Progenitor cell of endocrine pancreas (in vitro differentiated cells): ENCODE measurements at regions not wholly inside any gene's neighbourhood (a gene's known extent, or its start where the extent isn't known, plus 50 kb on each side); places are given as distances from the start of the nearest gene placed in this dataset.

Experiments
- DNase-seq: peaks from one replicate; pipeline ENCODE4 v3.0.0; 2021; ENCODE audit warnings: low spot score; ENCODE audit not compliant: unreplicated experiment
- H3K27ac Mint-ChIP-seq: 2 replicates; pipeline ENCODE4 v1.8.0; 2021; ENCODE audit warnings: mild to moderate bottlenecking, moderate library complexity, mixed read lengths
- H3K27me3 Mint-ChIP-seq: 2 replicates; pipeline ENCODE4 v1.8.0; 2021; ENCODE audit warnings: mixed read lengths
- H3K36me3 Mint-ChIP-seq: 2 replicates; pipeline ENCODE4 v1.8.0; 2022; ENCODE audit warnings: mixed read lengths; ENCODE audit not compliant: insufficient read depth
- H3K4me1 Mint-ChIP-seq: 2 replicates; pipeline ENCODE4 v1.8.0; 2021; ENCODE audit warnings: low read depth, mixed read lengths
- H3K4me3 Mint-ChIP-seq: 2 replicates; pipeline ENCODE4 v1.8.0; 2021; ENCODE audit warnings: low read depth, mild to moderate bottlenecking, moderate library complexity, mixed read lengths
- H3K9me3 Mint-ChIP-seq: 2 replicates; pipeline ENCODE4 v1.8.0; 2021; ENCODE audit warnings: low read depth, mixed read lengths
- CTCF ChIP-seq: fragments of 200-600 bp; sonication (generic); IDR thresholded peaks from one replicate; pipeline ENCODE4 v1.5.0; 2021; ENCODE audit warnings: antibody characterized with exemption, mild to moderate bottlenecking; ENCODE audit not compliant: unreplicated experiment

GRCh38 chr10:111758593-111758992 lies 425.0 kb downstream of the GPAM start:
- Mint-ChIP-seq H3K27me3 (peaks cover 24% of the 10 kb centered on the region), H3K9me3 (no peaks in the 10 kb centered on the region), H3K36me3 (no peaks in the 10 kb centered on the region), H3K4me1 (no peaks in the 10 kb centered on the region), H3K27ac (no peak overlapping the region), H3K4me3 (no peak overlapping the region)
- no peak for DNase-seq
- no peak for TF ChIP-seq CTCF

- no peaks in the 10 kb centered on the region for H3K9me3 Mint-ChIP-seq
- no peak for DNase-seq
- no peak overlapping the region for H3K27ac Mint-ChIP-seq
- H3K36me3 Mint-ChIP-seq: no peaks in the 10 kb centered on the region
- no peaks in the 10 kb centered on the region for H3K4me1 Mint-ChIP-seq
- no peak for TF ChIP-seq CTCF
- H3K4me3 Mint-ChIP-seq: no peak overlapping the region
- H3K27me3 Mint-ChIP-seq: peaks cover 18% of the 10 kb centered on the region
These were observed 421.5 kb downstream of the GPAM start for GRCh38 chr10:111762114-111762513.

GRCh38 chr10:111765216-111765615 lies 418.3 kb downstream of the GPAM start:
- Mint-ChIP-seq H3K36me3 (no peaks in the 10 kb centered on the region), H3K27me3 (no peaks in the 10 kb centered on the region), H3K4me3 (no peak overlapping the region), H3K4me1 (no peaks in the 10 kb centered on the region), H3K27ac (no peak overlapping the region), H3K9me3 (peaks cover 2% of the 10 kb centered on the region)
- no peak for DNase-seq
- TF ChIP-seq CTCF: no peak

- Mint-ChIP-seq H3K4me1 (no peaks in the 10 kb centered on the region), H3K4me3 (no peak overlapping the region), H3K27ac (no peak overlapping the region), H3K27me3 (no peaks in the 10 kb centered on the region), H3K9me3 (peaks cover 2% of the 10 kb centered on the region), H3K36me3 (no peaks in the 10 kb centered on the region)
- TF ChIP-seq CTCF: no peak
- no peak for DNase-seq
These were observed 417.1 kb downstream of the GPAM start for GRCh38 chr10:111766464-111766863.

GRCh38 chr10:111767661-111768060 lies 415.9 kb downstream of the GPAM start:
- H3K4me1 Mint-ChIP-seq: no peaks in the 10 kb centered on the region
- peaks cover 2% of the 10 kb centered on the region for H3K9me3 Mint-ChIP-seq
- H3K27me3 Mint-ChIP-seq: no peaks in the 10 kb centered on the region
- TF ChIP-seq CTCF: no peak
- no peaks in the 10 kb centered on the region for H3K36me3 Mint-ChIP-seq
- no peak for DNase-seq
- H3K27ac Mint-ChIP-seq: no peak overlapping the region
- H3K4me3 Mint-ChIP-seq: no peak overlapping the region
